ENCODE measurements at regions not wholly inside any gene's neighbourhood (a gene's known extent, or its start where the extent isn't known, plus 50 kb on each side); places are given as distances from the start of the nearest gene placed in this dataset.

- no peak for TF ChIP-seq POLR2A (IDR thresholded peaks at IDR 0.05)
- no peak for TF ChIP-seq CTCF (IDR thresholded peaks at IDR 0.05)
Observed at GRCh38 chr3:8254489-8254888, 247.1 kb upstream of the LMCD1 start.
